ENCODE measurements at regions not wholly inside any gene's neighbourhood (a gene's known extent, or its start where the extent isn't known, plus 50 kb on each side); places are given as distances from the start of the nearest gene placed in this dataset.
A peak's percentile ranks its signal among the peaks of the same experiment; 100 is the strongest.
"Not testable (repeated sequence)": the region's sequence is repeated elsewhere in the genome, so short reads cannot be mapped to it uniquely, and the experiment has no call there.

DNA sequence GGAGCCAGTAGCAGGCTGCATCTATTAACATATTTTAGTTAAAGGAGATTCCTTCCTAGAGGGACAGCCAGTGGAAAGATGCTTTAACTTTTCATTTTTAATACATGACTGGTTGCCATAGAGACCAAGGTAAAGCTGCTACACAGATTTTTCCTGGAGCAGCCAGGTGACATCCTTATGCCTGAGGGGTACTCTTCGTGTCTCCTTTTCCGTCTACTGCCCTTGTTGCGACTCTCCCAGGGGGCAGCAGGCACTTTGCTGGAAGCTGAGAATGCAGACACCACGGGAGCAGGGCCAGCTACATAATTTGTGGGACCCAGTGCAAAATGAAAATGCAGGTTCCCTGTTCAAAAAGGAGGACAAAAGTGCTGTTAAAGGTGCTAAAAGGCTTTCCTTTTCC, 340.4 kb downstream of the CEP170 start:
- DNase-seq (ENCODE audit: low read depth in 4 of 4, low spot score in 2 of 4): not testable (repeated sequence)

DNA sequence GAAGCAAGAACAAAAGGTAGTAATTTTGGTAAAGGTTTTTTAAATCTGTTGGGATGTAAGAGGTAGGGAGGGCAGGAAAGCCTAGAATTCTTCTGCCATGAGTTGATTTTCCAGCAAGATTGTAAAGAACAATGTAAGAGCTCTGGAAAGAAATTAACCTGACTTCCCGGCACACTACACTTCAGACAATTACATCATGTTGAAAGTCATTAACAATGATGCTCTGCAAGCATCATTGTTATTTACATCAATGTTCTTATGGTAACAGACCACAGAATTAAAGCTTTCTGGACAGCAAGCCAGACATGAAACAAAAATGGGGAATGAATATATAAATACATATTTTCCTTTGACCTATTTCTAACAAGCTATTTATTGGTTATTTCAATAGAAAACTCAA, 342.2 kb downstream of the CEP170 start:
- not testable (repeated sequence) for DNase-seq (ENCODE audit: low read depth in 4 of 4, low spot score in 2 of 4)

DNA sequence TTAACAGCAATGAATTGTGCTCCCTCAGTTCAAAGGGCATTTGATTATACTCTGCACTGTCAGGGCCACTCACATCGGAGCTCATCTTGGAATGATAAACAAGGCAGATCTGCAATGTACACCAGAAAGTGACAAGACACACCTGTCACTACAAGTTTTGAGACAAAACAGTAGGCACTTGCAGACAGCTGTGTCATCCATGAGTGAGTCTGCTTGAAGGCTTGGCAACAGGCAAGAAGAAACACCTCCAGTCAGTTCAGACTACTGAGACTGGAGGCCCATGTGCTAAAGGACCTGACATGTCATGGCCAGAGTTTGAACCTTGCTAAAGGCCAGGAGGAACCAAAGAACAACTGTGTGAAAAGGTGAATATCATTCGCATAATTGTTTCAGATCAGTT, 354.5 kb downstream of the CEP170 start:
- DNase-seq (ENCODE audit: low read depth in 4 of 4, low spot score in 2 of 4): not testable (repeated sequence)

DNA sequence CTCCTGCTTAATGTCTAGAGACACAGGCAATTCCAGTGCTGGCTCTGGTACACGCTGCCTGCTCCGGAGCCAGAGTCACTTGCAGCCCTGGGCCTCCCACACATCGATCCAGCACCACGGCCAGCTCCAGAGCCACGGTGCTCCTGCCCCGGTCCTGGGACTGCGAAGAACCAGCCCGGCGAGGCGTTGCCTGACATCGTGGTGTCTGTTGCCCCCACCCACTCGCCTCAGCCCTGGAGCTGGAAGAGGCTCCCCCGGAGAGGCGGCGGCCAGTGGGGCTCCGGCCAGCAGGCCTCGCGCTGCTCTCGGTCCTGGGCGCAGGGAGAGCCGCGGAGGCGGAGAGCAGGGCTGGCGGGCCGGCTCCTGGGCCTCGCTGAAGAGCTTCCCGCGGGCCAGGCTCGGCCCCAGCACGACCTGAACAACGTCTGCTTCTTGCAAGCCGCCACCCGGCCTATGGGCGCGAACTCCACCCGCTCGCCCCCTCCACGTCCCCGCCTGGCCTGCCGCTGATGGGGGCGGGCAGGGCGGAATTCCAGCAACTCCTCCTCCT, 364.8 kb downstream of the CEP170 start:
- peak in 2 of 4 donors; percentile 5 to 15 for DNase-seq (ENCODE audit: low read depth in 4 of 4, low spot score in 2 of 4)

DNA sequence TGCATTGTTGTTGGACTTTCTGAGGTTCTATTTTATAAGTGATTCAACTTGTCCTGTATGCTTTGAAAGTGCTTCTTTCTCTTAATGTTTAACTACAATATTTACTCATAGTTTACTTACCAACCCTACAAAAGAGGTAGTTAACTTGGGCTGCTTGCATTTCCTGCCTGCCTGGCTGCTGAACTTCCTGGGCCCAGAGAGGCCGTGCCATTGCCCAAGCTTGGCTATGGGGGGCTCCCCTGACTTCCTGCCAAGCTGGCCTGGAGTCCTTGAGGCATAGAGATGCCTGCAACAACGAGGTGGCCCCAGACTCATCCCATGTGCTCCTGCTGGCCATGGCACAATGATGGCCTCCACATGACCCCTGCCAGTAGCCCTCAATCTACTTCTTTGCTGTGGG, 361.6 kb upstream of the PLD5 start:
- DNase-seq (ENCODE audit: low read depth in 4 of 4, low spot score in 2 of 4): no peak

DNA sequence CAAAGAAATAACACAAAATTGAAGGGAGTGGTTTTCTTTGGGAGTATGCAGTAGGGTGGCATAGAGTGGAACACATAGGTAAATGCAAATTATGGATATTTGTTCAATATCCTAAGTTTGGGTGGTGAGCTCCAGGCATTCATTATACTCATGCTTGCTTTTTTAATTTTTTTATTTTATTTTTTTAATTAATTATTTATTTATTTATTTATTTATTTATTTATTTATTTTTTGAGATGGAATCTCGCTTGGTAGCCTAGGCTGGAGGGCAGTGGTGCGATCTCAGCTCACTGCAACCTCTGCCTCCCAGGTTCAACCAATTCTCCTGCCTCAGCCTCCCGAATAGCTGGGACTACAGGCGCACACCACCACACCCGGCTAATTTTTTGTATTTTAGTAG, 355.5 kb upstream of the PLD5 start:
- DNase-seq (ENCODE audit: low read depth in 4 of 4, low spot score in 2 of 4): not testable (repeated sequence)

DNA sequence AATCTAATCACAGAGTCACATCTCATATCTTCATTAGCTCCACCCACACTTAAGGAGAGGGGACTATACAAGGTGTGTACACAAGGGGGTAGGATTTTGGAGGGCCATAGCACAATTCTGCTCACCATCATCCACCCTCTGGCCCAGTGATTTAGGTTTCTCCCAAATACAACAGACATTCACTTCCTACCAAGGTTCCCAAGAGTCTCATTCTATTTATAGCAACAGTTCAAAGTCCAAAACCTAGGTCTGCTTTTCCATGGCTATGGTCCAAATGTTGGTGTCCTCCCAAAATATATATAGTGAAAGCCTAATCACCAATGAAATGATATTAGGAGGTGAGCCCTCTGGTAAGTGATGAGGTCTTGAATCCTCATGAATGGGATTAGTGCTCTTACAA, 353.2 kb upstream of the PLD5 start:
- DNase-seq (ENCODE audit: low read depth in 4 of 4, low spot score in 2 of 4): no peak

DNA sequence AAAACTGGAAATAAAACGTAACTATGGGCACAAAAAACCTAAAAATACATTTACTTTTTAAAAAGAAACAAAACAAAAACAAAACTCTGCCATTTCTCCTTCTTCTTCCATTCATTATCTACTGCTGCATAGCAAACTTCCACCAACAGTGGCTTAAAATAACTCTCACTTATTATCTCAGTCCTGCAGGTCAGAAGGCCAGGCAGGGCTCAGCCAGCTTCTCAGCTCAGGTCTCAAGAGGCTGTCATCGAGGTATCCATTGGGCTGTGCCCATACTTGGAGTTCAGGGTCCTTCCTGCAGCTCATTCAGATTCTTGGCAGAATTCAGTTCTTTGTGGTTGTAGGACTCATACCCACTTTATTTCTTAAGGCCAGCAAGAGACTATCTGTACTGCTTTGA, 352.7 kb upstream of the PLD5 start:
- no peak for DNase-seq (ENCODE audit: low read depth in 4 of 4, low spot score in 2 of 4)

DNA sequence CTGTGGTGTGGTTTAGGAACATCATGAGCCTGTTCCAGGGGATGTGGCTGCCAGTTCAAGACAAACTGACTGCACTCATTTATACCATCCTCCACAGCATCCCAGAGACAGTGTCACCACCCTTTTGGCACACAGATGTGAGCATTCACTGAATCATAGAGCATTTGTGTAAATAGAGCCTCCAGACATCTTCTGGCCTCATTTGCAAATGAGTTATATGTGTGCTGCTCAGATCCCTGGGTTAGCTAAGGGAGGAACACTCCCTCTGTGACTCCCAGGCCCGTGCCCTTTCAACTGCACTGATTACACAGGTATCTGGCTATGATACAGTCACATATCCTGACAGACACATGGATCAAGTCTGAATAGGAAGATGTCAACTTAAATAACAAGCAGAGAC, 351.5 kb upstream of the PLD5 start:
- no peak for DNase-seq (ENCODE audit: low read depth in 4 of 4, low spot score in 2 of 4)

DNA sequence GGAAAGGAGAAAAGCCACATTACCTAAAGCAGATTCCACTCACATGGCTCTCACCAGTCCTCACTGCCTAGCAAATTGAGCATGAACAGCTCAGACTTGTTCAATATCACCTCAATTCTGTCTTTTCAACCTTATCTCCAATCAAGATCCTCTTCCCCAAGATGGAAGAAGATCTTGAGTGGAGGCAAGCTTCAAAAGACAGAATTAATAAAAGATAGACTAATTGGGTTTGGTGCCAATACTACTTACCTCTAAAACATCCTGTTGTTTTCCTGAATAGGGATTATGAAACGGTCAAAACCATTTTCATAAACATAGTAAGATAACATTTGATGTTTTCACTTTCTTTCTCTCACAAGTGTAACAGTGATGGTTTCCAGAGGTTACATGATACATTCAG, 349.2 kb upstream of the PLD5 start:
- no peak for DNase-seq (ENCODE audit: low read depth in 4 of 4, low spot score in 2 of 4)

DNA sequence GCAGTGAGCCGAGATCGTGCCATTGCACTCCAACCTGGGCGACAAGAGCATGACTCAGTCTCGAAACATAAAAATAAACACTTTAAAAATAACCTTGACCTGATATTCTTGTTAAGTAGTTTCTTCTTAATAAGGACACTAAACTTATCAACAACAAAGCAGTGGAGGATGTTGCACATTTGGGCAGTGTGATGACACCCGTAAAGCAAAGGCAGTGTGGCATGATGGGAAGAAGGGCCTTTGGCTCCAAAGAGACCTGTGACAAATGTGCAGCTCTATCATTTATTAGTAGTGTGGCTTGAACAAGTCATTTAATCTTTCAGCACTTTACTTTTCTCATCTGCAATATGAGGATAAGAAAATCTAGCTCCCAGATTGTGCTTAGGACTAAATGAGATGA, 348.0 kb upstream of the PLD5 start:
- DNase-seq (ENCODE audit: low read depth in 4 of 4, low spot score in 2 of 4): no peak

DNA sequence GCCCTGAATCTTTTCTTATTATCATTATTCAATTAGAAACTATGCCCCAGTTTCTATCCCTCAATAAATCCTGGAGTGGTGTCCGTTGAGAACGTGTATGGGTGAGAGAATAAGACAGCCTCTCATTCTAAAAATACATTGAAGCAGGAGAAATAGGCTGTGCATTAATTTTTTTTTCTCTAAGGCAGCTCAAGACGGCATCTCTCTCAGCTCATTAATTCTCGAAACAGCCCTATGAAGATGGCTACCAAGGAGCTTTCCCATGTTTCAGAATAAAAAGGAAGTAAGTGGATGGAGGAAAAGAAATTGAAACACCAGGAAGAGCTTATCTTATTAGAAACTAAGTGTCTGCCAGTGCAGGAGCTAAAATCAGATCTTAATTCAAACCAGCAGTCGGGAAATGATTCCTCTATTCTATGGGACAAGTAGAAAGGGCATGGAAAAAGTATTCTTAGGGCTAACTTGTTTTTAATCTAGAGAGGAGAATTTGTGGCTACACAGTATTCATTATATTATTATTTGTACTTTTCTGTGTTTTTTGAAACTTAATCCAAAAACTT, 347.1 kb upstream of the PLD5 start:
- no peak for DNase-seq (ENCODE audit: low read depth in 4 of 4, low spot score in 2 of 4)

DNA sequence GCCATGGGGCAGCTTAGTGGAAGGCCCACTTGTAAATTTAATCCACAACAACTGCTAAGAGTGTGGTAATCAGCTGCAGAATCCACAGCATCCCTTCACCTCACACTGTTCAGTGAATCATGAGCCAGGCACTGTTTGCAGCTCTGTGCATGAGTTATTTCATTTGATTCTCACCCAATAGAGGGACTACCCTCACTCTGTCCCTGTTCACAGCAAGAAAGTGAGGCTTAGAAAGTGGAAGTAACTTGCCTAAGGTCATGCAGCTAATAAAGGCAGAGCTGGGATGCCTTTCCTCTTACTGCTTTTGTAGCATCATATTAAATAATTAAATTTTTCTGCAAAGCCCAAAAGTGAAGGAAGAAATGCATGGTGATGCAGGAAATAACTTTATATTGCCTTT, 346.5 kb upstream of the PLD5 start:
- DNase-seq (ENCODE audit: low read depth in 4 of 4, low spot score in 2 of 4): no peak

DNA sequence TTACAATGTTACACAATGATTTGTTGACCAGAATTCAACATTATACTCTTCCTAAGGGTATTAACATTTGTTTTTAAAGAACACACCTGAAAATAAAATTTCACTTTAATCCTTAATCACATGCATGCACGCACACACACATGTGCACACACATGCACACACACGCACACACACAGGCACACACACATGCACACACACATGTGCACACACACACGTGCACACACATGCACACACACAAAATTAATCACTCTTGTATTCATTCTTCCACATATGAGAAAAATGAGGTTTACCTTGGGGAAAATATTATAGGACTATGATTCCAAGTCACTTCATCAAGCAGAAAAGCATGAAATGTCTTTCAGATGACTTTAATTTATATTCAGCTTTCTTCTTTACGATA, 331.8 kb upstream of the PLD5 start:
- no peak for DNase-seq (ENCODE audit: low read depth in 4 of 4, low spot score in 2 of 4)

DNA sequence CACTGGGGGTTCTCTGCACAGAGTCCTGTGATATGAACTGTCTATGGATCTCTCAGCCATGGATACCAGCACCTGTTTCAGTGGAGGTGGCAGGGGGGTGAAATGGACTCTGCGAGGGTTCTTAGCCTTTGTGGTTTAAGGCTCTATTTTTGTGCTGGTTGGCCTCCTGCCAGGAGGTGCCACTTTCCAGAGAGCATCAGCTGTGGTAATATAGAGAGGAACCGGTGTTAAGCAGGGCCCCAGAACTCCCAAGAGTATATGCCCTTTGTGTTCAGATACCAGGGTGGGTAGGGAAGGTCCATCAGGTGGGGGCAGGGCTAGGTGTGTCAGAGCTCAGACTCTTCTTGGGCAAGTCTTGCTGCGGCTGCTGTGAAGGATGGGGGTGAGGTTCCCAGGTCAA, 330.0 kb upstream of the PLD5 start:
- DNase-seq (ENCODE audit: low read depth in 4 of 4, low spot score in 2 of 4): no peak

DNA sequence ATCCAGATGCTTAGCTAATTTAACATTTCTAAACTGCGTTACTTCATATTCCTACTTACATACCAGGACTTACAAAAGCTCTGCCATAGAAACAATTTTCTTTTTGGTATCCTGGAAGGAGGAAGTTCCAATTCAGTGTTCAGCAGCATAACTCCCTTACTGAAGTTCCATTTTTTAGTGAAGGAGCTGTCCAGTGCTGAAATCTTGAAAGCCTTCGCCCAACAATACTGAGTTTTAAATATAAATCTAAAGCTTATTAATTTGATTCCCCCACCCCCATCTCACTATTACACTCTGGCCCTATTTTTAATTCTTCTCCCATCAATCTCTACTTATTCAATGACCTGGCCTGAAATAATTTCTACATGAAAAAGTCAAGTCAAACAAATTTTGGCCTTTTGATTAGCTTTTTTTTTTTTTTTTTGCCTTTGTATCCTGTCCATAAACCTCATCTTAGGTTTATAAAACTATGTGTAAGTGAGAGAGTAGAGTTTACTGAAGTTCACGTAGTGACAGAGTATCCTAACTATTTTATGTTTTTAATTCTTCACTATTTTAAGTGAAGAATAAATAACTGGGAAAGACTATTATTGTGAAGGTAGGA, 323.0 kb upstream of the PLD5 start:
- peak; percentile 3 to 20 (median 8) for DNase-seq (ENCODE audit: low read depth in 4 of 4, low spot score in 2 of 4)

DNA sequence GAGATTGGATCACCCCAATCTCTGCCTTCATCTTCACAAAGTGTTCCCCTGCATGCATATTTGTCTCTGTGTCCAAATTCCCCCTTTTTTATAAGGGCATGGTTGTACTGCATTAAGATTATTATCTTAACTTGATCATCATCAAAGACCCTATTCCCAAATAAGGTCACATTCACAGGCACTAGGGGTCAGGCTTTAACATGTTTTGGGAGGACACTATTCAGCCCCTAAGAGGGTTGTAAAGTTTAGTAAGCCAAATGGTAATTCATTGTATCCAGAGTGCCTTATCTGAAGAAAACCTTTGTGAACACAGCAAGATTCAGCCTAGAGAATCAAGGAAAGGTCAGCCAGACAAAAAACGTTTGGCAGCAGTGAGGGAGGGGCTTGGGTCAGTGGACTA, 317.6 kb upstream of the PLD5 start:
- DNase-seq (ENCODE audit: low read depth in 4 of 4, low spot score in 2 of 4): no peak

DNA sequence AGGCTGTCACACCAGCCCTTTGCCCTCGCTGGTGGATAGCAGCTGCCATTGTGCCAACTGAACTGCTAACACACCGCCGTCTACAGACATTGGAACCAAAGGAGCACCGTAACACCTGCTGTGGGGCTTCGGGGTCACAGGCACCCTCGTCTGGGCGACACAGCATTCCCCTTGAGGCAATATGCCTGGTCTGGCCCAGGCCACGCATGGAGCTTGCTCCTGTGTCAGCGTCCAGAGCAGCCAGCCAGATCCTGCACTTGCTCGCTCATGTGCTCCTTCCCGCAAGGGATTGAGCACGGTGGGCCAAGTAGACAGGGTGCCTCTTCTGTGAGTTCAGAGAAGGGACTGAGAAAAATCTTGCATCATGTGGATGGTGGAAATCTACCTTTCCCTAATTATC, 314.6 kb upstream of the PLD5 start:
- no peak for DNase-seq (ENCODE audit: low read depth in 4 of 4, low spot score in 2 of 4)

DNA sequence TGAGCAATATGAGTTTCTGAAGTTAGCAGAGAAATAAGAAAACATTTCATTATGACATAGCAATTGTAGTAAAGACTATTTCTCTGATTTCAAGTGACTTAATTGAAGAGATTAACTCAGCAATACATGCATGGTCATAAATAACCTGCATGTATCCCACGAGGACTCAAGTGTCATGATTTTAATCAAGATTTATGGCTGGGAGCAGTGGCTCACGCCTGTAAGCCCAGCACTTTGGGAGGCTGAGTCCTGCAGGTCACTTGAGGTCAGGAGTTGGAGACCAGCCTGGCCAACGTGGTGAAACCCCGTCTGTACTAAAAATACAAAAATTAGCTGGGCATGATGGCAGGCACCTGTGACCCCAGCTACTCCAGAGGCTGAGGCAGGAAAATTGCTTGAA, 311.9 kb upstream of the PLD5 start:
- no peak for DNase-seq (ENCODE audit: low read depth in 4 of 4, low spot score in 2 of 4)

DNA sequence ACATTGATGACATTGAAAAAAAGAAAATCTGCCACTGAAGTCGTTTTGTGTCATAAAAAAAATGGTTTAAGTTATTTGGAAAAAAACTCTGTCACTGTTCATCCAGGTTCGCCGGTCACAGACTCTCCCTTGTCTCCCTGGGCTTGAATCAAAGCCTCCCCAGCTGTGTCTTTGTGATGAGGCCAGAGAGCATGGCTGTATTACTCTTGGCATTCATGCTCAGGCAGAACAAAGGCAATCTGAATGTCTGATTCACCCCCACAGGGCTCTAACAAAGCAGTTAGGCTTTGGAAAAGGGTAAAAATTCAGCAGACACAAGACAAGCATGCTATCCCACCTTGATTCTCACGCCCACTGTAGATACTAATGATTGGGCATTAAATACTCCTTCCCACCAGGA, 304.3 kb upstream of the PLD5 start:
- DNase-seq (ENCODE audit: low read depth in 4 of 4, low spot score in 2 of 4): no peak

DNA sequence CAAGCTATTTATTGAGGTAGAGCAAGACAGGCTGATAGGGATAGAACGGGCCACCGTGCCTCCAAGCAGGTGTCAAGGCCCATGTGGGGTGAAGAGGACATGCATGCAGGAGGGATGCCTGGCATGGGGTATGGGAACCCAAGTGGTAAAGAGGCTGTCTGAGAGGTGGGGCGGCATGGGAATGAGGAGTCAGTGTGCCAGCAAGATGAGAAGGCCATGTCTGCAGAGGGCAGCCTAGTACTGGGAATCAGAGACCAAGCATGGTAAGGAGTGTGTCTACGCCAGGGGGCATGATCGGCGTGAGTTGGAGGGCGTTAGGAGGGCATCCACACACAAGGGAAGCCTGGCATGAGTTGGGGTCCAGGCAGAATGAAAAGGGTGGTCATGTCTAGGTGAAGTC, 303.7 kb upstream of the PLD5 start:
- DNase-seq (ENCODE audit: low read depth in 4 of 4, low spot score in 2 of 4): no peak

DNA sequence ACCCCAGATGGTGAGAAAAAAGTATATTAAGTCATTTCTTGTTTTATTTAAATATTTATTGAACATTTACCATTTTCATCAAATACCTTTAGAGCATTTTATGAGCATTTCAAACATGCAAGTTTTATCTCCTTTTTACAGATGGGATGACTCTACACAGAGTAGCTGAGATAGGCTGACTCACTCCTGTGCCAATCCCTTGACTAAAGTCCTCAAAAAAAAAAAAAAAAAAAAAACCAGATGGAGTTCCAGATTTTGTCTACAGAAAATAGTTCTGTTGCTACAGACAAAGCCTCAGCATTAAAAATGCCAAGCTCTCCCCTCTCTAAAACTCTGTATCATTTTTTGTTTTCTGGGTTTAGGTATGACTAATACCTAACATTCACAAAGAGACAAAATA, 303.0 kb upstream of the PLD5 start:
- no peak for DNase-seq (ENCODE audit: low read depth in 4 of 4, low spot score in 2 of 4)
